Osteoblast (primary cell): ENCODE measurements at regions not wholly inside any gene's neighbourhood (a gene's known extent, or its start where the extent isn't known, plus 50 kb on each side); places are given as distances from the start of the nearest gene placed in this dataset.

Source experiments
- DNase-seq: peaks from one replicate; pipeline ENCODE4 v3.0.0; 2011; ENCODE audit warnings: low spot score, mixed read lengths; ENCODE audit not compliant: insufficient read length; ENCODE audit errors: missing footprints
- H2AFZ ChIP-seq: 2 replicates; pipeline ENCODE4 v1.6.0; 2011; ENCODE audit warnings: mild to moderate bottlenecking, low read length
- H3K27ac ChIP-seq: 2 replicates; pipeline ENCODE4 v1.5.1; 2011; ENCODE audit warnings: mild to moderate bottlenecking, low read depth, low read length, moderate library complexity
- H3K27me3 ChIP-seq: 2 replicates; pipeline ENCODE4 v1.6.0; 2012; ENCODE audit warnings: mild to moderate bottlenecking, control low read depth, inconsistent platforms, low read length, moderate library complexity; ENCODE audit not compliant: insufficient read depth
- H3K36me3 ChIP-seq: 2 replicates; pipeline ENCODE4 v1.5.1; 2011; ENCODE audit warnings: mild to moderate bottlenecking, low read length, control low read depth, moderate library complexity; ENCODE audit not compliant: insufficient read depth
- H3K4me1 ChIP-seq: 2 replicates; pipeline ENCODE4 v1.5.1; 2011; ENCODE audit warnings: mild to moderate bottlenecking, low read length, control low read depth, moderate library complexity; ENCODE audit not compliant: insufficient read depth
- H3K4me2 ChIP-seq: 2 replicates; pipeline ENCODE4 v1.6.0; 2011; ENCODE audit warnings: mild to moderate bottlenecking, low read length; ENCODE audit not compliant: insufficient read depth
- H3K4me3 ChIP-seq: fragments of 200-600 bp; sonication (generic); 3 replicates; pipeline ENCODE4 v1.5.1; 2012; ENCODE audit warnings: mild to moderate bottlenecking, low read length, inconsistent platforms; ENCODE audit not compliant: insufficient read depth
- H3K79me2 ChIP-seq: 2 replicates; pipeline ENCODE4 v1.6.0; 2012; ENCODE audit warnings: mild to moderate bottlenecking, low read length, control low read depth, inconsistent platforms; ENCODE audit not compliant: insufficient read depth
- H3K9me3 ChIP-seq: 2 replicates; pipeline ENCODE4 v1.5.1; 2011; ENCODE audit warnings: low read depth, low read length, control low read depth
- H4K20me1 ChIP-seq: 2 replicates; pipeline ENCODE4 v1.6.0; 2012; ENCODE audit warnings: mild to moderate bottlenecking, low read length, control low read depth; ENCODE audit not compliant: insufficient read depth
- TF ChIP-seq, protein P1 (sequence below): IDR thresholded peaks from 2 replicates; pipeline ENCODE4 v1.5.1; 2011; ENCODE audit warnings: mild to moderate bottlenecking, low read depth, low read length, moderate library complexity; ENCODE audit errors: extremely low read depth

DNA sequence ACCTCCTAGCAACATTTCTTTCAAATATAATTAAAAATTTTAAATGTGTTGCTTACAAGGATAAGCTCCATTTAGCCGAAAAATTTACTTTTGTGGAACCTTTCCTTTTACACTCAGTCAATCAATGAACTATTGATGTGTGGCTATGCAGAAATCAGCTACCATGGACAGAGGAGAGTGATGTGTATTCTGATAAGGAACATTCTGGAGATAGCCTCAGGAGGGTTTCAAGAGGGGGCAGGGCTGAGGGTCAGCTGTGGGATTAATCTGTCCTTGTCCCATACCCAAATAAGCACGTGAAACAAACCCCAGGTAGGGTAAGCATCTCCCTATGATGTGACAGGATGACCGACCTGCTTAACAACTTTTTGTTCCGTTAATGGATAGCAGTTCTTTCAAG is 192.6 kb upstream of the PROK2 start:
- TF ChIP-seq, protein P1, sequence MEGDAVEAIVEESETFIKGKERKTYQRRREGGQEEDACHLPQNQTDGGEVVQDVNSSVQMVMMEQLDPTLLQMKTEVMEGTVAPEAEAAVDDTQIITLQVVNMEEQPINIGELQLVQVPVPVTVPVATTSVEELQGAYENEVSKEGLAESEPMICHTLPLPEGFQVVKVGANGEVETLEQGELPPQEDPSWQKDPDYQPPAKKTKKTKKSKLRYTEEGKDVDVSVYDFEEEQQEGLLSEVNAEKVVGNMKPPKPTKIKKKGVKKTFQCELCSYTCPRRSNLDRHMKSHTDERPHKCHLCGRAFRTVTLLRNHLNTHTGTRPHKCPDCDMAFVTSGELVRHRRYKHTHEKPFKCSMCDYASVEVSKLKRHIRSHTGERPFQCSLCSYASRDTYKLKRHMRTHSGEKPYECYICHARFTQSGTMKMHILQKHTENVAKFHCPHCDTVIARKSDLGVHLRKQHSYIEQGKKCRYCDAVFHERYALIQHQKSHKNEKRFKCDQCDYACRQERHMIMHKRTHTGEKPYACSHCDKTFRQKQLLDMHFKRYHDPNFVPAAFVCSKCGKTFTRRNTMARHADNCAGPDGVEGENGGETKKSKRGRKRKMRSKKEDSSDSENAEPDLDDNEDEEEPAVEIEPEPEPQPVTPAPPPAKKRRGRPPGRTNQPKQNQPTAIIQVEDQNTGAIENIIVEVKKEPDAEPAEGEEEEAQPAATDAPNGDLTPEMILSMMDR: no peak
- Histone ChIP-seq H3K27ac (no peak overlapping the region), H4K20me1 (no peaks in the 10 kb centered on the region)

DNA sequence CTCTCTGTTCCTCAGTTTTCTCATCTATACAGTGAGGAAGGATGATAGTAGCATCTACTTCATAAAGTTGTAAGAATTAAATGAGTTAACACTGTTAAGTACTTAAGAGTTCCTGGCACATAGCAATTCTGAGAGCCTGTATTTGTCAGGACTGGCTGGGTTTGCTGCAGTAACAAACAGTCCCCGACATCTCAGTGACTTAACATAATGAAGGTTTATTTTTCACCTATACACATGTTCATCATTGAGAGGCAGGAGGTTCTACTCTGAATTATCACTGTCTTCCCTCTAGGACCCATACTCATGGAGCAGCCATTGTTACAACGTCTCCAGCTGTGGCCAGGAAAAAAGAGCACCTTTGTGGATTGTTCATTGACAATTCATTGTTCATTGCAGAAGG is 190.6 kb upstream of the PROK2 start:
- no peaks in the 10 kb centered on the region for H4K20me1 ChIP-seq
- no peak overlapping the region for H3K27ac ChIP-seq
- TF ChIP-seq, protein P1: no peak
- peaks cover 8% of the 10 kb centered on the region for H3K27me3 ChIP-seq
- H3K4me2 ChIP-seq: no peak overlapping the region
- DNase-seq: no peak
- no peak overlapping the region for H2AFZ ChIP-seq
- no peaks in the 10 kb centered on the region for H3K4me1 ChIP-seq
- H3K9me3 ChIP-seq: peaks cover 2% of the 10 kb centered on the region
- no peaks in the 10 kb centered on the region for H3K79me2 ChIP-seq
- H3K4me3 ChIP-seq: no peak overlapping the region
- no peaks in the 10 kb centered on the region for H3K36me3 ChIP-seq

More for the DNA sequence above, 192.6 kb upstream of the PROK2 start:
- H3K4me2 ChIP-seq: no peak overlapping the region
- H3K79me2 ChIP-seq: no peaks in the 10 kb centered on the region
- H3K4me3 ChIP-seq: no peak overlapping the region
- no peak for DNase-seq
- peaks cover 2% of the 10 kb centered on the region for H3K9me3 ChIP-seq
- peaks cover 8% of the 10 kb centered on the region for H3K27me3 ChIP-seq
- H2AFZ ChIP-seq: no peak overlapping the region
- H3K4me1 ChIP-seq: peaks cover 5% of the 10 kb centered on the region
- H3K36me3 ChIP-seq: no peaks in the 10 kb centered on the region

DNA sequence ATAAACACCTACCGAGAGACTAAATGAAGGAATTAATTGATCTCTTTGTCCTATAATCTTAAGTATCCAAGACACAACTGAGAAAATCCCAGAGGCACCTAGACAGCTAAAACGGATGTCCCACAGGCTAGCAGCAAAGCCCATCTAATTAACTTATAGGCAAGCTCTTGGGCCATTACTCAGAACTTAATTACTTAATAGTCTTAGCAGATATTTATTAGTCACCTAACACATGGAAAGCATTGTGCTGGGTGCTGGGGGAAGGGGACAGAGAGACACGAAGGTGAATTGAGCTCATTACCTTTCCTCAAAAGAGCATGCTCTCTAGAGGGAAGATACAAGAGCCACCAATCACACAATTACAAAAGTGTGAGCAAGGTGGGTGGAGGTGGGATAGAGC is 189.8 kb upstream of the PROK2 start:
- TF ChIP-seq, protein P1: no peak
- Histone ChIP-seq H3K4me2 (no peak overlapping the region), H3K36me3 (no peaks in the 10 kb centered on the region), H3K9me3 (peaks cover 2% of the 10 kb centered on the region), H3K4me3 (no peak overlapping the region), H3K27ac (no peak overlapping the region), H2AFZ (no peak overlapping the region), H3K79me2 (no peaks in the 10 kb centered on the region), H3K27me3 (peaks cover 10% of the 10 kb centered on the region), H3K4me1 (no peaks in the 10 kb centered on the region), H4K20me1 (no peaks in the 10 kb centered on the region)
- DNase-seq: no peak

DNA sequence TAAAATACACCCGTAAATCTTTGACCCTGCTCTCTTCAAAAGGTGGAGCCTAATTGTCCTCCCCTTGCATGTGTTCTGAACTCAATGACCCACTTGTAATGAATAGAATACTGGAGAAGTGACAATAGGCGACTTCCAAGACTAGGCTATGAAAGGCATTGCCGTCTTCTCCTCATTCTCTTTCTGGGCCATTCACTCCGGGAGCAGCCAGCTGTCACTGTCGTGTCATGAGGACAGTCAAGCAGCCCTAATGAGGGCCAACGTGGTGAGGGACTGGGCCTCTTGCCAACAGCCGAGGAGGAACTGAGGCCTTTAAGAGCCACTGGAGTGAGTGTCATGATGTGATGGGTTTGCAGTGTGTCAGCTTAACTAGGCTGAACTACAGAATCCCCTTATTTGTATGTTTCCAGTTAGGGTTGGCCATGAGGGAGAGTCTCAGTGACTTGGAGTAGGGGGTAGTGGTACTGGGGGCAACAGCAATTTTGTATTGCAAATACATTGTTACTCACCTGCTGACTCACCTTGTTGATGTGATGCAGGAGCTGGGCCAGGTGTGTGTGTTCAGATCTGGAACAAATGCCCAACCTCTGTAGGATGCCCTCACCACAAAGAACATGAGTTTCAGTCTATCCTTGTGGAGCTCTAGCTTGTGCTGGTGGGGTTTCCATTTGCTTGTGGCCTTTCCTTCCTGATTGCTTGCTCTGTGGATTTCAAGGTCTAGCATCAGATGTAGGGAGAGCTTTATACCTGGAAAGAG is 188.5 kb upstream of the PROK2 start:
- TF ChIP-seq, protein P1: no peak
- Histone ChIP-seq H4K20me1 (no peaks in the 10 kb centered on the region), H3K9me3 (peaks cover 2% of the 10 kb centered on the region), H3K4me3 (no peak overlapping the region), H3K79me2 (no peaks in the 10 kb centered on the region), H3K4me2 (no peak overlapping the region), H3K4me1 (no peaks in the 10 kb centered on the region), H3K27ac (no peak overlapping the region), H3K27me3 (peaks cover 19% of the 10 kb centered on the region), H3K36me3 (no peaks in the 10 kb centered on the region), H2AFZ (no peak overlapping the region)
- DNase-seq: no peak
